ENCODE measurements at regions not wholly inside any gene's neighbourhood (a gene's known extent, or its start where the extent isn't known, plus 50 kb on each side); places are given as distances from the start of the nearest gene placed in this dataset.

DNA sequence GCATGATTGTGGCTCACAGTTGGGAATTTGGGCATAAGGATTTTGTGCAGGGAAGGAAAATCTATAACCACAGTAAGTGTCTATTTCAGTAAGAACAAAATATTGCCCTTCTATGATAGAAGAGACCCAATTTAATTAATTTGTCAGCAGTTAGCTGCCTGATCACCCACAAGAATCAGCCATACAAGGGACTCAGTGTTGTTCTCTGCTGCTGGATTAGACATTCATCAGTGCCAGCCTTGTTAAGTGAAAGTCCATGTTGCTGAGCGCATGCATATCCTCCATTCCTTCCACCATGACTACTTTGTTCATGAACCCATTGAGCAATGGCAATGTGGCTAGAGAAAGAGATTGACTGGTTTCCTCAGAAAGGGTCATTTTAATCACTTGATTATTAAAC is 125.3 kb upstream of the PDHA2 start:
- H3K9me3 ChIP-seq (replicated peaks; ENCODE audit: control insufficient read depth, insufficient read depth, low read length): no peaks in the 10 kb centered on the region
- no peak for TF ChIP-seq SMAD5 (IDR thresholded peaks at IDR 0.05; ENCODE audit: low read depth)
- no peak for TF ChIP-seq NR2F1 (conservative IDR thresholded peaks at IDR 0.05)
- no peak for TF ChIP-seq CREM (IDR thresholded peaks at IDR 0.05; ENCODE audit: low read depth)
- TF ChIP-seq NFYB (IDR thresholded peaks at IDR 0.05; ENCODE audit: insufficient read depth, low read depth, low read length): no peak
- no peak for TF ChIP-seq TAF1 (IDR thresholded peaks at IDR 0.05; ENCODE audit: borderline replicate concordance, low read depth, low read length)
- WGBS (ENCODE audit: insufficient coverage, insufficient replicate concordance, low lambda C conversion rate, missing lambda C conversion rate): 47% methylated on average over 1 of the region's 1 CpG
- no peak overlapping the region for H3K27ac ChIP-seq (ENCODE audit: control insufficient read depth, insufficient read depth)
- POLR2A ChIA-PET: no interaction called here
- in situ Hi-C loops (cut with MboI): no loop called here
- H3K4me2 ChIP-seq (ENCODE audit: control insufficient read depth, insufficient read depth): no peak overlapping the region
- RAD21 ChIA-PET (ENCODE audit: unreplicated experiment): no interaction called here
- DNase-seq (ENCODE audit: low read depth, low spot score): no peak
- no peaks in the 10 kb centered on the region for H3K4me1 ChIP-seq (ENCODE audit: control insufficient read depth, insufficient read depth, low read length)
- H4K20me1 ChIP-seq (ENCODE audit: control insufficient read depth, insufficient read depth): no peaks in the 10 kb centered on the region
- BruUV-seq (replicated peaks): no TSS peak
- no peak overlapping the region for H3K4me3 ChIP-seq
- CTCF ChIA-PET: no interaction called here
- no peak overlapping the region for H2AFZ ChIP-seq (ENCODE audit: control insufficient read depth, low read depth, low read length)
- H3K36me3 ChIP-seq (ENCODE audit: control insufficient read depth in 2 of 2, insufficient read depth in 2 of 2, low read length in 1 of 2): no peaks in the 10 kb centered on the region
- no peak for ATAC-seq
- SMC1A ChIA-PET (ENCODE audit: uncharacterized antibody, unreplicated experiment): no interaction called here
- no peak overlapping the region for H3K9ac ChIP-seq (ENCODE audit: control insufficient read depth, insufficient read depth, low read length)
- no peaks in the 10 kb centered on the region for H3K27me3 ChIP-seq (replicated peaks in 1 of 2; ENCODE audit: control insufficient read depth in 2 of 2, insufficient read depth in 2 of 2, low read length in 1 of 2)
- H3K79me2 ChIP-seq (ENCODE audit: control insufficient read depth, insufficient read depth, low read length): no peaks in the 10 kb centered on the region
- intact Hi-C loops (cut with micrococcal nuclease; ENCODE audit: unreplicated experiment): no loop called here
- FAIRE-seq: no peak

GRCh38 chr4:95705323-95705722 is 134.6 kb upstream of the PDHA2 start:
- no peaks in the 10 kb centered on the region for H3K27me3 ChIP-seq (replicated peaks in 1 of 2; ENCODE audit: control insufficient read depth in 2 of 2, insufficient read depth in 2 of 2, low read length in 1 of 2)
- no peaks in the 10 kb centered on the region for H3K9me3 ChIP-seq (replicated peaks; ENCODE audit: control insufficient read depth, insufficient read depth, low read length)
- H3K4me3 ChIP-seq: no peak overlapping the region
- no peak overlapping the region for H2AFZ ChIP-seq (ENCODE audit: control insufficient read depth, low read depth, low read length)
- no peaks in the 10 kb centered on the region for H3K4me1 ChIP-seq (ENCODE audit: control insufficient read depth, insufficient read depth, low read length)
- H3K27ac ChIP-seq (ENCODE audit: control insufficient read depth, insufficient read depth): no peak overlapping the region
- RAD21 ChIA-PET (ENCODE audit: unreplicated experiment): no interaction called here
- POLR2A ChIA-PET: no interaction called here
- TF ChIP-seq ESRRA (IDR thresholded peaks at IDR 0.05; ENCODE audit: low read length) (no peak), STAT1 (conservative IDR thresholded peaks at IDR 0.05) (no peak), CBFB (IDR thresholded peaks at IDR 0.05; ENCODE audit: low read depth) (no peak), SREBF1 (IDR thresholded peaks at IDR 0.05; ENCODE audit: low read length) (no peak), RAD51 (IDR thresholded peaks at IDR 0.05) (no peak), POLR2AphosphoS5 (IDR thresholded peaks at IDR 0.05; ENCODE audit: low read length) (no peak), TARDBP (IDR thresholded peaks at IDR 0.05; ENCODE audit: borderline replicate concordance) (no peak), IKZF2 (IDR thresholded peaks at IDR 0.05) (no peak), YBX1 (IDR thresholded peaks at IDR 0.05) (no peak), SMAD5 (IDR thresholded peaks at IDR 0.05; ENCODE audit: low read depth) (no peak), IKZF1 (conservative IDR thresholded peaks at IDR 0.05) (no peak), BRCA1 (IDR thresholded peaks at IDR 0.05; ENCODE audit: low read depth, low read length) (no peak), IRF4 (IDR thresholded peaks at IDR 0.05; ENCODE audit: low read depth, low read length) (no peak), SUPT20H (IDR thresholded peaks at IDR 0.05; ENCODE audit: borderline replicate concordance, control insufficient read depth, low read depth, low read length) (no peak), PML (IDR thresholded peaks at IDR 0.05; ENCODE audit: low read length) (no peak), E2F4 (IDR thresholded peaks at IDR 0.05; ENCODE audit: low read depth, low read length) (no peak), WRNIP1 (IDR thresholded peaks at IDR 0.05; ENCODE audit: borderline replicate concordance, low read depth, low read length) (no peak)
- in situ Hi-C loops (cut with MboI): no loop called here
- SMC1A ChIA-PET (ENCODE audit: uncharacterized antibody, unreplicated experiment): no interaction called here
- CTCF ChIA-PET: interaction anchor here (0.7 kb wide), 1 partner anchor 70 kb away, joined by 3 read pairs; no protein-coding TSS in a partner anchor
- H3K9ac ChIP-seq (ENCODE audit: control insufficient read depth, insufficient read depth, low read length): no peak overlapping the region
- H4K20me1 ChIP-seq (ENCODE audit: control insufficient read depth, insufficient read depth): no peaks in the 10 kb centered on the region
- no peaks in the 10 kb centered on the region for H3K36me3 ChIP-seq (ENCODE audit: control insufficient read depth in 2 of 2, insufficient read depth in 2 of 2, low read length in 1 of 2)
- ATAC-seq: no peak
- DNase-seq (ENCODE audit: low read depth, low spot score): no peak
- BruUV-seq (replicated peaks): no TSS peak
- no peak for FAIRE-seq
- no peak overlapping the region for H3K4me2 ChIP-seq (ENCODE audit: control insufficient read depth, insufficient read depth)
- H3K79me2 ChIP-seq (ENCODE audit: control insufficient read depth, insufficient read depth, low read length): no peaks in the 10 kb centered on the region
- intact Hi-C loops (cut with micrococcal nuclease; ENCODE audit: unreplicated experiment): no loop called here

Measured in GM12878 (cell line).